OCI-LY7 (cell line): ENCODE measurements at regions not wholly inside any gene's neighbourhood (a gene's known extent, or its start where the extent isn't known, plus 50 kb on each side); places are given as distances from the start of the nearest gene placed in this dataset.

ENCODE experiments used
- EZH2phosphoT487 ChIP-seq: fragments of 200-600 bp; sonication (generic); IDR thresholded peaks from 2 replicates; pipeline ENCODE4 v1.6.1; 2018; ENCODE audit warnings: low read depth, borderline replicate concordance, mild to moderate bottlenecking, mixed run types, antibody characterized with exemption, low read length, moderate library complexity, mixed read lengths
- TF ChIP-seq, protein P1 (sequence below): fragments of 200-600 bp; sonication (generic); conservative IDR thresholded peaks from 2 replicates; pipeline ENCODE4 v1.5.1; 2014; ENCODE audit warnings: mild to moderate bottlenecking, antibody characterized with exemption, low read length, moderate library complexity, mixed read lengths

- TF ChIP-seq, protein P1, sequence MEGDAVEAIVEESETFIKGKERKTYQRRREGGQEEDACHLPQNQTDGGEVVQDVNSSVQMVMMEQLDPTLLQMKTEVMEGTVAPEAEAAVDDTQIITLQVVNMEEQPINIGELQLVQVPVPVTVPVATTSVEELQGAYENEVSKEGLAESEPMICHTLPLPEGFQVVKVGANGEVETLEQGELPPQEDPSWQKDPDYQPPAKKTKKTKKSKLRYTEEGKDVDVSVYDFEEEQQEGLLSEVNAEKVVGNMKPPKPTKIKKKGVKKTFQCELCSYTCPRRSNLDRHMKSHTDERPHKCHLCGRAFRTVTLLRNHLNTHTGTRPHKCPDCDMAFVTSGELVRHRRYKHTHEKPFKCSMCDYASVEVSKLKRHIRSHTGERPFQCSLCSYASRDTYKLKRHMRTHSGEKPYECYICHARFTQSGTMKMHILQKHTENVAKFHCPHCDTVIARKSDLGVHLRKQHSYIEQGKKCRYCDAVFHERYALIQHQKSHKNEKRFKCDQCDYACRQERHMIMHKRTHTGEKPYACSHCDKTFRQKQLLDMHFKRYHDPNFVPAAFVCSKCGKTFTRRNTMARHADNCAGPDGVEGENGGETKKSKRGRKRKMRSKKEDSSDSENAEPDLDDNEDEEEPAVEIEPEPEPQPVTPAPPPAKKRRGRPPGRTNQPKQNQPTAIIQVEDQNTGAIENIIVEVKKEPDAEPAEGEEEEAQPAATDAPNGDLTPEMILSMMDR: no peak
- no peak for TF ChIP-seq EZH2phosphoT487
These were observed 668.9 kb downstream of the TFAP2A start for GRCh38 chr6:9745966-9746365.
